Activated T-cell treated with anti-CD3 and anti-CD28 coated beads, Interleukin-2, amount 50 U/mL, for 72 hours (primary cell): ENCODE measurements at regions not wholly inside any gene's neighbourhood (a gene's known extent, or its start where the extent isn't known, plus 50 kb on each side); places are given as distances from the start of the nearest gene placed in this dataset.
"Not testable (repeated sequence)": the region's sequence is repeated elsewhere in the genome, so short reads cannot be mapped to it uniquely, and the experiment has no call there.

Source experiments
- ATAC-seq, 2 donors: fragments of 150-1000 bp; cut with Tn5 transposase; replicated peaks in 1 of 2; 2 replicates each; pipeline ENCODE4 v1.10.0; 2021; ENCODE audit warnings: moderate library complexity in 2 of 2, mild to moderate bottlenecking in 1 of 2
- DNase-seq, 2 donors: peaks; one replicate each; pipeline ENCODE4 v3.0.0; 2021 to 2022; ENCODE audit warnings: mixed read lengths in 1 of 2
- H3K27ac Mint-ChIP-seq: one replicate; pipeline ENCODE4 v1.8.0; 2022; ENCODE audit warnings: mild to moderate bottlenecking, moderate library complexity, mixed read lengths
- H3K27me3 Mint-ChIP-seq: one replicate; pipeline ENCODE4 v1.8.0; 2022; ENCODE audit warnings: low read depth, mixed read lengths
- H3K36me3 Mint-ChIP-seq, 2 donors: one replicate each; pipeline ENCODE4 v1.8.0; 2022; ENCODE audit warnings: mixed read lengths in 2 of 2, mild to moderate bottlenecking in 1 of 2; ENCODE audit not compliant: insufficient read depth in 2 of 2
- H3K4me1 Mint-ChIP-seq: one replicate; pipeline ENCODE4 v1.8.0; 2022; ENCODE audit warnings: low read depth, mixed read lengths
- H3K4me3 Mint-ChIP-seq, 2 donors: one replicate each; pipeline ENCODE4 v1.8.0; 2022; ENCODE audit warnings: mild to moderate bottlenecking in 2 of 2, mixed read lengths in 2 of 2, moderate library complexity in 2 of 2
- H3K9me3 Mint-ChIP-seq, 2 donors: one replicate each; pipeline ENCODE4 v1.8.0; 2022; ENCODE audit warnings: mixed read lengths in 2 of 2

DNA sequence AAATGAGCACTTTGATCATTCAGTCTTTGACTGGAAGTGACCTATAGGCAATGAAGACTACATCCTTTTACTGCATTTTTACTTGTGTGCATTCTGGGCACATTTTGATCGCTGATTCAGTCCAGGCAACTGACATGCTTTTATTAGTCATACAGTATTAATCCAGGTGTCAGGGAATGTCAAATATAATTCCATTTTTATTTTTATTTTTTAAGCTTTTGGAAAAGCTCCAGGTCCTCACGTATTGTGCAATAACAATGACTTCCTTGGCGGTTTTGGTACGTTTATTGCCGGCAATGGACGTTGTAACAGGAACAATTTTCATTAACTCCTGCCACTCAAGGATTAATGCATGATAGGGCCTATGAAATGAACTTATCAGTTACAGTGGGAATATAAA lies 302.6 kb upstream of the PTBP2 start:
- no peak overlapping the region for H3K27ac Mint-ChIP-seq

GRCh38 chr1:96424877-96425276 lies 296.7 kb upstream of the PTBP2 start:
- ATAC-seq (no peak), DNase-seq (no peak)
- Mint-ChIP-seq H3K4me3 (no peak overlapping the region), H3K27me3 (no peaks in the 10 kb centered on the region), H3K4me1 (no peaks in the 10 kb centered on the region), H3K9me3 (peaks cover 2% of the 10 kb centered on the region in 2 donors), H3K27ac (no peak overlapping the region), H3K36me3 (no peaks in the 10 kb centered on the region)

More for the DNA sequence above, 302.6 kb upstream of the PTBP2 start:
- no peak overlapping the region for H3K4me3 Mint-ChIP-seq
- H3K9me3 Mint-ChIP-seq: peaks cover 0 to 2% of the 10 kb centered on the region in 2 donors
- H3K27me3 Mint-ChIP-seq: no peaks in the 10 kb centered on the region
- no peaks in the 10 kb centered on the region for H3K36me3 Mint-ChIP-seq
- DNase-seq (no peak), ATAC-seq (no peak)
- H3K4me1 Mint-ChIP-seq: no peaks in the 10 kb centered on the region

DNA sequence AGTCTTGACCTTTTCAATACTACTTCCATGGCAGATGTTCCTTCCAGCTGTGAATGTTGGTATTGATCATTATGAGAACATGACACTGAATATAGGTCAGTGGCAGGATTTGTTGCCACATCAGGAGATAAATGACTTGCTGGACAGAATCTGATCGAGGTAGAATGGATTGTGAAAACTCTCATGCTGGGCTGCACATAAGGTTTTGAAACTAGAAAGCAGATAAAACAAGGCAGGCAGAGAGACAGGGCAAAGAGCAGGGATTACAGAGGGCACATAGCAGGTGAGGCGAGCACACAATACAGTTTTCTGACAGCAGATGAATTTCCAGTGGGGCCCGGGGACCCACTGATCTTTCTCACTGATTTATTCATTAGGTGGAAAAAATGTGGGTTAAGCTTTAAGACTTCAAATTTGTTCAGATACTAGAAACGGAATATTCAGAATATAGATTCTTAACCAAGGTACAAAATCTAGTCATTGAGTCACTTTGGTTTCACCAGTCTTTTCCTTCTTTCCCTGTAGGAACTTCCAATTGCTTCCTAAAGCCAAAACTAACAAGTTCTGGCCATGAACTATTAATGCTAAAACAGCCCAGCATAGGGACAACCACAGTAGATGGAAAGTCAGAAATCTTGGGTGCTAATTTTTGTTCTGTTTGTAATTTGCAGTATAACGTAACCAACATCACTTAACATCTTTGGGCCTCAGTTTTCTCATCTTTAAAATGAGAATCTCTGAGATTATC lies 296.0 kb upstream of the PTBP2 start:
- no peaks in the 10 kb centered on the region for H3K4me1 Mint-ChIP-seq

GRCh38 chr1:96427616-96428015 lies 294.0 kb upstream of the PTBP2 start:
- H3K4me1 Mint-ChIP-seq: no peaks in the 10 kb centered on the region
- H3K27ac Mint-ChIP-seq: no peak overlapping the region
- no peak for ATAC-seq
- no peak overlapping the region for H3K4me3 Mint-ChIP-seq
- no peak for DNase-seq
- no peaks in the 10 kb centered on the region for H3K27me3 Mint-ChIP-seq
- H3K9me3 Mint-ChIP-seq: peaks cover 2 to 5% of the 10 kb centered on the region in 2 donors
- no peaks in the 10 kb centered on the region for H3K36me3 Mint-ChIP-seq

More for the DNA sequence above, 296.0 kb upstream of the PTBP2 start:
- Mint-ChIP-seq H3K4me3 (no peak overlapping the region), H3K27me3 (no peaks in the 10 kb centered on the region), H3K9me3 (peaks cover 2% of the 10 kb centered on the region in 2 donors), H3K36me3 (no peaks in the 10 kb centered on the region), H3K27ac (no peak overlapping the region)
- no peak for DNase-seq
- no peak for ATAC-seq

DNA sequence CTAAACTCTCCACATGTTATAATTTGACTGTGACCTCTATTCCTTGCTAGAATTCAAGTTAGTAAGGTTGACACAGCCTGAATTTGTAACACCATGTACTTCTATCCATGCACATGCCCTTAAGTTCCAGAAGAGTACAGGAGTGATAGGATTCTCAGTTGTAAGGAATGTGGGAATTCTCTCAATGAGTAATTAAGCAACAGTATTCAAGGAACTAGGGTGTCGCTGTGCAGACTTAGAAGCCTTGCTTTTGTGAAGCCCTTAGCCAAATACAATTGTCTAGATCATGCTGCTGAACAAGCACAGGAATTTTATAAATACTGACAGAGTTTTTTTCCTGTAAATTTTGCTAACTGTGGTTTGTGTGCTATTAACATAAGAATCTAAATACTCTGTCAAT lies 276.3 kb upstream of the PTBP2 start:
- Mint-ChIP-seq H3K36me3 (peaks cover 0 to 5% of the 10 kb centered on the region in 2 donors), H3K4me3 (no peak overlapping the region), H3K27me3 (no peaks in the 10 kb centered on the region), H3K4me1 (no peaks in the 10 kb centered on the region), H3K9me3 (peaks cover 4 to 5% of the 10 kb centered on the region in 2 donors), H3K27ac (no peak overlapping the region)
- ATAC-seq: no peak
- no peak for DNase-seq

- H3K36me3 Mint-ChIP-seq: no peaks in the 10 kb centered on the region
- DNase-seq: no peak
- no peaks in the 10 kb centered on the region for H3K9me3 Mint-ChIP-seq
- no peak for ATAC-seq
- no peaks in the 10 kb centered on the region for H3K27me3 Mint-ChIP-seq
- no peak overlapping the region for H3K4me3 Mint-ChIP-seq
- no peak overlapping the region for H3K27ac Mint-ChIP-seq
- no peaks in the 10 kb centered on the region for H3K4me1 Mint-ChIP-seq
These were observed 257.5 kb upstream of the PTBP2 start for GRCh38 chr1:96464066-96464465.

DNA sequence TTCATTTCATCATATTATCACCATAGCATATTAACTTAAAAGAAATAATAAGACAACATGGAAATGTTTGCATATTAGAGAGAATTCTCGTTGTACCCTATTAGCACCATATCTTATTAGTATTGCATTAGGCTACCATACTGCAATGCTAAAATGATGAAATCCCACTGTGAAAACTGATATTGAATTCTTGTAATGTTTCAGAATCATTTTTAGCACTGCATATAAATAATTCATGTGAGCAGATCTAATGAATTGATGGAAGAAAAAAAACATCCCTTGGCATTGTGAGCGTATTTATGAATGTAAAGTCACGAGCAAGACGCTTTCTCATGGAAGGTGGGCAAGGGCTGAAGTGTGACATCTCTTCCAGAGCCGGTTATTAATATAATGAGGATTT lies 257.1 kb upstream of the PTBP2 start:
- H3K4me1 Mint-ChIP-seq: no peaks in the 10 kb centered on the region
- DNase-seq (no peak), ATAC-seq (no peak)
- H3K9me3 Mint-ChIP-seq: no peaks in the 10 kb centered on the region
- no peaks in the 10 kb centered on the region for H3K36me3 Mint-ChIP-seq
- H3K4me3 Mint-ChIP-seq: no peak overlapping the region
- H3K27ac Mint-ChIP-seq: no peak overlapping the region
- H3K27me3 Mint-ChIP-seq: no peaks in the 10 kb centered on the region

GRCh38 chr1:96464991-96465390 lies 256.6 kb upstream of the PTBP2 start:
- Mint-ChIP-seq H3K9me3 (no peaks in the 10 kb centered on the region), H3K4me1 (no peaks in the 10 kb centered on the region), H3K36me3 (no peaks in the 10 kb centered on the region), H3K27ac (no peak overlapping the region), H3K27me3 (no peaks in the 10 kb centered on the region), H3K4me3 (no peak overlapping the region)
- ATAC-seq (no peak), DNase-seq (no peak)

DNA sequence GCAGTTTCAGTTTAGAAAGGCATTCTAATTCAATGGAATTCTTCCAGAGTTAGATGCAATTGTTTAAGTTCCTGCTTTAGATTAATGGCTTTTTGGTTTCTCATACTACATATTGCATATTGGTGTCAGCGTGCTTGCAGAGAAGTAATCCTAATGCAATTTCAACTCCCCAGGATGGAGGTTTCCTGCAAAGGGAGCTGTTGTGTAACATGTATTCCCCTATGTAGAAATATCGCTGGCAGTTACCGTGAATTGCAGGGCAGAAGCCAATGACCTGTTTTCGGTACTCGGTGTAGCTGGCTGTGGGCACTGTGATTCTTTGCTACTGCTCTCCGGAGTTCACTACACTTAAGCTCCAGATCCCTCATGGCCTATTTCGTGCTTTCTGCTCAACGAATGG lies 256.1 kb upstream of the PTBP2 start:
- H3K36me3 Mint-ChIP-seq: no peaks in the 10 kb centered on the region
- no peaks in the 10 kb centered on the region for H3K4me1 Mint-ChIP-seq
- ATAC-seq: no peak
- no peak overlapping the region for H3K27ac Mint-ChIP-seq
- no peak overlapping the region for H3K4me3 Mint-ChIP-seq
- DNase-seq: no peak
- no peaks in the 10 kb centered on the region for H3K27me3 Mint-ChIP-seq
- no peaks in the 10 kb centered on the region for H3K9me3 Mint-ChIP-seq

GRCh38 chr1:96466842-96467241 lies 254.7 kb upstream of the PTBP2 start:
- H3K4me3 Mint-ChIP-seq: no peak overlapping the region
- H3K4me1 Mint-ChIP-seq: no peaks in the 10 kb centered on the region
- DNase-seq (no peak), ATAC-seq (no peak)
- no peaks in the 10 kb centered on the region for H3K36me3 Mint-ChIP-seq
- H3K27ac Mint-ChIP-seq: no peak overlapping the region
- H3K27me3 Mint-ChIP-seq: no peaks in the 10 kb centered on the region
- H3K9me3 Mint-ChIP-seq: peaks cover 0 to 3% of the 10 kb centered on the region in 2 donors

- H3K36me3 Mint-ChIP-seq, H3K27ac Mint-ChIP-seq, DNase-seq, H3K4me1 Mint-ChIP-seq, ATAC-seq, H3K9me3 Mint-ChIP-seq, H3K4me3 Mint-ChIP-seq, H3K27me3 Mint-ChIP-seq: not testable (repeated sequence)
These were observed 251.9 kb upstream of the PTBP2 start for GRCh38 chr1:96469726-96470125.

- Mint-ChIP-seq H3K27ac (no peak overlapping the region), H3K36me3 (no peaks in the 10 kb centered on the region), H3K9me3 (peaks cover 1 to 3% of the 10 kb centered on the region in 2 donors), H3K4me1 (no peaks in the 10 kb centered on the region), H3K27me3 (no peaks in the 10 kb centered on the region), H3K4me3 (no peak overlapping the region)
- ATAC-seq: no peak
- DNase-seq: no peak
These were observed 249.1 kb upstream of the PTBP2 start for GRCh38 chr1:96472471-96472870.

DNA sequence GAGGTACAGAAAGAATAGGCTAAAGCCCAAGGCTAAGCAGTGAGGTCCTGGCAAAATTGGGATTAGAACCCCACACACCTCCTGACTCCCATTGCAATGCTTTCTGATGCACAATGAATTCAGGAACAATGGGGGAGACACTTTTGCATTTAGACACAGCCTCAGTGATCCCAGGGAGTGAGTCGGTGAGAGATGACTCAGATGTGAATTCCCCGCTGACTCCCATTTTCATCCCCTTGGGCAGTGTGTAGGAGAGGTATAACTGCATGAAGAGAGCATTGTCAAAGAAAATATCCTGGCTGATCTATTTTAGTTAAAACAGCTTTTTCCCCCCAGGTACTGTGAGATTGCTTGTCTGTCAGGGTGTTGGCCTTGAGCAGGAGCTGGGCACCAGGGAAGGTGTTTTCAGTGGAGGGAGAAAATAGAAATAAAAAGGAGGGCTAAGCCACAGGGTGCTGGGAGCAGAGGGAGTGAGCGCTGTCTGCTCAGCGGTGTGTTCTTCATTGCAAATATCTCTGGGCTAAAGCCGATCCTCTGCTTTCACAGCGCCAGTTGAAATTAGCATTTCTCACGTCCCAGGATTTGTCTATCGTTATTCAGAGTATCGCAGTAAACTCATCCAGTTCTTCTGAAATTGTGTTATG lies 247.7 kb upstream of the PTBP2 start:
- H3K27ac Mint-ChIP-seq: no peak overlapping the region
- H3K4me3 Mint-ChIP-seq: no peak overlapping the region
- no peaks in the 10 kb centered on the region for H3K36me3 Mint-ChIP-seq
- H3K4me1 Mint-ChIP-seq: no peaks in the 10 kb centered on the region
- no peaks in the 10 kb centered on the region for H3K27me3 Mint-ChIP-seq
- H3K9me3 Mint-ChIP-seq: peaks cover 1 to 3% of the 10 kb centered on the region in 2 donors
- DNase-seq: no peak
- ATAC-seq: no peak
